ENCODE measurements at regions not wholly inside any gene's neighbourhood (a gene's known extent, or its start where the extent isn't known, plus 50 kb on each side); places are given as distances from the start of the nearest gene placed in this dataset.

DNA sequence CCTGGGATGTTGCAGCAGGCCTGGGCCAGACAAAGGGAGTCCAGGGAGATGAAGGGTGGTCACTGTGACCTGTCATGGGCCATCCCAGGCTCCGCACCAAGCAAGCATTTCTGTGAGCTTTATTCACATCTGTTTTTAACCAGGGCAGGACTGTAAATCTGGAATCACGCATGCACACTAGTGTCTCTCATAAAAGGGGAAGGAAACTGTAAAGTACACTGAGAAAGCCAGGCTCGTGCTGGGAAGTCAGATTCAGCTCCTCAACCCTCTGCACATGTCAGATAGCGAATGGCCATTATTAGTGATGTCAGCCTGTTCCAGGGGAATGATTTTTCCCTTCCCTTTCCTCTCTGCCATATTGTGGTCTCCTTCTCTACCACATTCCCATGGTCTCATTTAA is 818.6 kb upstream of the RAB6C start:
- Histone ChIP-seq H3K9me3 (no peaks in the 10 kb centered on the region), H3K27ac (no peak overlapping the region), H3K4me1 (no peaks in the 10 kb centered on the region), H3K36me3 (no peaks in the 10 kb centered on the region), H3K27me3 (no peaks in the 10 kb centered on the region), H3K4me3 (no peak overlapping the region)
- ATAC-seq (no peak), DNase-seq (no peak)
- intact Hi-C loops (cut with DNase I), result no loop called here
- TF ChIP-seq, protein P1, sequence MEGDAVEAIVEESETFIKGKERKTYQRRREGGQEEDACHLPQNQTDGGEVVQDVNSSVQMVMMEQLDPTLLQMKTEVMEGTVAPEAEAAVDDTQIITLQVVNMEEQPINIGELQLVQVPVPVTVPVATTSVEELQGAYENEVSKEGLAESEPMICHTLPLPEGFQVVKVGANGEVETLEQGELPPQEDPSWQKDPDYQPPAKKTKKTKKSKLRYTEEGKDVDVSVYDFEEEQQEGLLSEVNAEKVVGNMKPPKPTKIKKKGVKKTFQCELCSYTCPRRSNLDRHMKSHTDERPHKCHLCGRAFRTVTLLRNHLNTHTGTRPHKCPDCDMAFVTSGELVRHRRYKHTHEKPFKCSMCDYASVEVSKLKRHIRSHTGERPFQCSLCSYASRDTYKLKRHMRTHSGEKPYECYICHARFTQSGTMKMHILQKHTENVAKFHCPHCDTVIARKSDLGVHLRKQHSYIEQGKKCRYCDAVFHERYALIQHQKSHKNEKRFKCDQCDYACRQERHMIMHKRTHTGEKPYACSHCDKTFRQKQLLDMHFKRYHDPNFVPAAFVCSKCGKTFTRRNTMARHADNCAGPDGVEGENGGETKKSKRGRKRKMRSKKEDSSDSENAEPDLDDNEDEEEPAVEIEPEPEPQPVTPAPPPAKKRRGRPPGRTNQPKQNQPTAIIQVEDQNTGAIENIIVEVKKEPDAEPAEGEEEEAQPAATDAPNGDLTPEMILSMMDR (IDR thresholded peaks at IDR 0.05), result no peak

DNA sequence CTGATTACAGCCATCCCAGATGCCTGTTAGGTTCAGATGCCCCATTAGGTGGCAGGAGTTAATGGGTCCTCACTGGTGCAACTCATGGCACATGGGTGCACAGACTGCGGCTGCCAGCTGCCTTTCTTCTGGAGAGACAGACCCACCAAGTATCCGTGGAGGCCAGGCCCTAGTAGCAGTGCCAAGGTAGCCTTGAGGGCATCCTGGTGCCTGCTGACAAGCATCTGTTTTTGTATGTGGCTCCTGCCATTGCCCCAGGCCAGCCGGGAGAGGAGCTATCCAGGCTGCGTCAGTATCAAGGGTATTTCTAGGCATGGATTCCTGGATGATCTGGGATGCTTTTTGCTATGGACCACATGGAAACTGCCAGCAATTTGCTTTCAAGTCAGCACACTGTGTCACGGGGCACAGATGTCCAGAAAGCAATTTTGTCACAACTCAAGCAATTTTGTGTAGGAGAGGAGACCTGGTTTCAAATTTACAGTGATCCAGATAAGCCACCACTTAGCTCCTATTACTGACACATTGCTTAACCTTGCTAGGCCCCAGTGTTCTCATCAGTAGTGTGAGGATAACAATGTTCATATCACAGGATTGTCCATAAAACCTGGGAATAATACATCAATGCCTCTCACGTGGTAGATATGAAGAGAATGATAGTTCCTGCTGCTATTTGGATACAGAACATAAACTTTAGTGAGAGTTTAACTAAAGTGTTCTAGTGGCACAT is 815.1 kb upstream of the RAB6C start:
- no peaks in the 10 kb centered on the region for H3K27me3 ChIP-seq
- H3K9me3 ChIP-seq, result no peaks in the 10 kb centered on the region
- H3K4me1 ChIP-seq, result no peaks in the 10 kb centered on the region
- ATAC-seq, result peak; percentile 21
- H3K27ac ChIP-seq, result no peak overlapping the region
- H3K36me3 ChIP-seq, result no peaks in the 10 kb centered on the region
- no peak overlapping the region for H3K4me3 ChIP-seq
- DNase-seq, result no peak
- TF ChIP-seq, protein P1 (IDR thresholded peaks at IDR 0.05), result no peak
- intact Hi-C loops (cut with DNase I), result no loop called here

- TF ChIP-seq, protein P1 (IDR thresholded peaks at IDR 0.05), result no peak
- no peak overlapping the region for H3K4me3 ChIP-seq
- no peak overlapping the region for H3K27ac ChIP-seq
- DNase-seq (no peak), ATAC-seq (no peak)
- no peaks in the 10 kb centered on the region for H3K9me3 ChIP-seq
- H3K36me3 ChIP-seq, result no peaks in the 10 kb centered on the region
- no peaks in the 10 kb centered on the region for H3K4me1 ChIP-seq
- no peaks in the 10 kb centered on the region for H3K27me3 ChIP-seq
- intact Hi-C loops (cut with DNase I), result no loop called here
Observed at GRCh38 chr2:129165006-129165405, 814.5 kb upstream of the RAB6C start.

GRCh38 chr2:129167456-129167855 is 812.0 kb upstream of the RAB6C start:
- no peaks in the 10 kb centered on the region for H3K9me3 ChIP-seq
- no peaks in the 10 kb centered on the region for H3K36me3 ChIP-seq
- ATAC-seq (no peak), DNase-seq (no peak)
- no peak overlapping the region for H3K4me3 ChIP-seq
- intact Hi-C loops (cut with DNase I), result no loop called here
- H3K27ac ChIP-seq, result no peak overlapping the region
- TF ChIP-seq, protein P1 (IDR thresholded peaks at IDR 0.05), result no peak
- H3K4me1 ChIP-seq, result no peaks in the 10 kb centered on the region
- H3K27me3 ChIP-seq, result peaks cover 4% of the 10 kb centered on the region

- no peak overlapping the region for H3K27ac ChIP-seq
- no peaks in the 10 kb centered on the region for H3K9me3 ChIP-seq
- DNase-seq (no peak), ATAC-seq (no peak)
- TF ChIP-seq, protein P1 (IDR thresholded peaks at IDR 0.05), result no peak
- H3K27me3 ChIP-seq, result peaks cover 4% of the 10 kb centered on the region
- intact Hi-C loops (cut with DNase I), result no loop called here
- no peaks in the 10 kb centered on the region for H3K4me1 ChIP-seq
- no peaks in the 10 kb centered on the region for H3K36me3 ChIP-seq
- H3K4me3 ChIP-seq, result no peak overlapping the region
Observed at GRCh38 chr2:129170570-129170969, 808.9 kb upstream of the RAB6C start.

DNA sequence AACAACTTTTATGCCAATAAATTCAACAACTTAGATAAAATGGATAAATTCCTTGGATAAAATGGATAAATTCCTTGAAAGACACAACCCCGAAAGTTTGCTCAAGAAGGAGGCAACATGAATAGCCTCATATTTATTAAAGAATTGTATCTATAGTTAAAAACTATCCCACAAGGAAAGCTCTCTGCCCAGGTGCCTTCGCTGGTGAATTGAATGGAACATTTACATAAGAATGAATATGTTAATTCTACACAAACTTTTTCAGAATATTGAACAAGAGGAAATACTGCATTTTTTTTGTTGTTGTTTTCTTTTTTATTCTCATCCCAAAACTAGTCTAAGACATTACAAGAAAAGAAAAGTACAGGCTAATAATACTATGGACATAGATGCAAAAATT is 805.3 kb upstream of the RAB6C start:
- TF ChIP-seq, protein P1 (IDR thresholded peaks at IDR 0.05), result no peak
- intact Hi-C loops (cut with DNase I), result no loop called here
- Histone ChIP-seq H3K36me3 (no peaks in the 10 kb centered on the region), H3K27ac (no peak overlapping the region), H3K27me3 (peaks cover 4% of the 10 kb centered on the region), H3K4me1 (no peaks in the 10 kb centered on the region), H3K9me3 (no peaks in the 10 kb centered on the region), H3K4me3 (no peak overlapping the region)
- no peak for ATAC-seq
- no peak for DNase-seq
